ENCODE measurements at regions not wholly inside any gene's neighbourhood (a gene's known extent, or its start where the extent isn't known, plus 50 kb on each side); places are given as distances from the start of the nearest gene placed in this dataset.
"Not testable (repeated sequence)": the region's sequence is repeated elsewhere in the genome, so short reads cannot be mapped to it uniquely, and the experiment has no call there.

- no peaks in the 10 kb centered on the region for H3K79me2 ChIP-seq (ENCODE audit: insufficient read depth, low read length)
- no peaks in the 10 kb centered on the region for H3F3A ChIP-seq (ENCODE audit: insufficient read depth, low read length)
- H2AFZ ChIP-seq (ENCODE audit: low read length): no peak overlapping the region
- no peaks in the 10 kb centered on the region for H3K9me2 ChIP-seq (ENCODE audit: low read depth, low read length)
- H3K4me3 ChIP-seq (ENCODE audit: low read depth, low read length, poor library complexity, severe bottlenecking): no peak overlapping the region
- peaks cover 5% of the 10 kb centered on the region for H3K4me1 ChIP-seq (ENCODE audit: insufficient read depth, low read length, severe bottlenecking)
- no peak overlapping the region for H3K4me2 ChIP-seq (ENCODE audit: low read length)
- H3K27me3 ChIP-seq (ENCODE audit: insufficient read depth, low read length): no peaks in the 10 kb centered on the region
- H4K20me1 ChIP-seq (ENCODE audit: insufficient read depth, low read length): no peaks in the 10 kb centered on the region
- H3K9me3 ChIP-seq (ENCODE audit: low read length): no peaks in the 10 kb centered on the region
- TF ChIP-seq CTCF (IDR thresholded peaks at IDR 0.05; ENCODE audit: low read length): no peak
- TF ChIP-seq EZH2 (IDR thresholded peaks at IDR 0.05; ENCODE audit: borderline replicate concordance, low read length): no peak
- no peak overlapping the region for H3K9ac ChIP-seq (ENCODE audit: low read length)
- no peak overlapping the region for H3K27ac ChIP-seq (ENCODE audit: low read depth, low read length, poor library complexity, severe bottlenecking)
- H3K36me3 ChIP-seq (ENCODE audit: insufficient read depth, low read length): peaks cover 80% of the 10 kb centered on the region
Measured at GRCh38 chr7:149605696-149606095, 108.1 kb upstream of the ZNF746 start.

GRCh38 chr7:149604521-149604920 lies 106.9 kb upstream of the ZNF746 start:
- TF ChIP-seq CTCF (IDR thresholded peaks at IDR 0.05; ENCODE audit: low read length) (no peak), EZH2 (IDR thresholded peaks at IDR 0.05; ENCODE audit: borderline replicate concordance, low read length) (no peak)
- H3K36me3 ChIP-seq (ENCODE audit: insufficient read depth, low read length): peaks cover 73% of the 10 kb centered on the region
- H3K9ac ChIP-seq (ENCODE audit: low read length): no peak overlapping the region
- no peaks in the 10 kb centered on the region for H4K20me1 ChIP-seq (ENCODE audit: insufficient read depth, low read length)
- no peaks in the 10 kb centered on the region for H3K9me3 ChIP-seq (ENCODE audit: low read length)
- no peak overlapping the region for H3K4me3 ChIP-seq (ENCODE audit: low read depth, low read length, poor library complexity, severe bottlenecking)
- H3K27ac ChIP-seq (ENCODE audit: low read depth, low read length, poor library complexity, severe bottlenecking): no peak overlapping the region
- H2AFZ ChIP-seq (ENCODE audit: low read length): no peak overlapping the region
- H3K4me2 ChIP-seq (ENCODE audit: low read length): no peak overlapping the region
- H3K79me2 ChIP-seq (ENCODE audit: insufficient read depth, low read length): no peaks in the 10 kb centered on the region
- H3F3A ChIP-seq (ENCODE audit: insufficient read depth, low read length): no peaks in the 10 kb centered on the region
- H3K27me3 ChIP-seq (ENCODE audit: insufficient read depth, low read length): no peaks in the 10 kb centered on the region
- no peaks in the 10 kb centered on the region for H3K9me2 ChIP-seq (ENCODE audit: low read depth, low read length)
- H3K4me1 ChIP-seq (ENCODE audit: insufficient read depth, low read length, severe bottlenecking): peaks cover 17% of the 10 kb centered on the region

DNA sequence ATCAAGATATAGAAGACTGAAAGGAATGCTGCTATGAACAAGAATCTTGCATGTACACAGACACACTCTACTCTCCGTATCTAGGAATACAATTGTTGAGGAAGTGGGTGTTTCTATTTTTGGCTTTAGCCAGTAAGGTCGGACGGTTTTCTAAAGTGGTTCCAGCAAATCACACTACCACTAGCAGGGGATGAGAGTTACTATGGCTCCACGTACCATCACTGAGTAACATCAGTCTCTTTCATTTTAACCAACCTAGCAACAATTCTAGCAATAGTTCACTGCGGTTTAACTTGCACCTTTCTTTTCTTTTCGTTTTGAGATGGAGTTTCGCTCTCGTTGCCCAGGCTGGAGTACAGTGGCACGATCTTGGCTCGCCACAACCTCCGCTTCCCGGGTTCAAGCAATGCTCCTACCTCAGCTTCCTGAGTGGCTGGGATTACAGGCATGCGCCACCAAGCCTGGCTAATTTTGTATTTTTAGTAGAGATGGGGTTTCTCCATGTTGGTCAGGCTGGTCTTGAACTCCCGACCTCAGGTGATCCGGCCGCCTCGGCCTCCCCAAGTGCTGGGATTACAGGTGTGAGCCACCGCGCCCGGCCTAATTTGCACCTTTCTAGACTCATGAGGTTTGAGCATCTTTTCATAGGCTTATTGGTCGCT lies 103.2 kb upstream of the ZNF746 start:
- H3K9ac ChIP-seq (ENCODE audit: low read length); H3K9me3 ChIP-seq (ENCODE audit: low read length); H3K27me3 ChIP-seq (ENCODE audit: insufficient read depth, low read length); H3K27ac ChIP-seq (ENCODE audit: low read depth, low read length, poor library complexity, severe bottlenecking); H2AFZ ChIP-seq (ENCODE audit: low read length); H3K9me2 ChIP-seq (ENCODE audit: low read depth, low read length); H3K79me2 ChIP-seq (ENCODE audit: insufficient read depth, low read length); H3F3A ChIP-seq (ENCODE audit: insufficient read depth, low read length); H4K20me1 ChIP-seq (ENCODE audit: insufficient read depth, low read length): not testable (repeated sequence)
- H3K4me3 ChIP-seq (ENCODE audit: low read depth, low read length, poor library complexity, severe bottlenecking): peak overlapping the region; percentile 6
- peak overlapping the region; percentile 8 for H3K4me2 ChIP-seq (ENCODE audit: low read length)
- peaks cover 23% of the 10 kb centered on the region for H3K4me1 ChIP-seq (ENCODE audit: insufficient read depth, low read length, severe bottlenecking)
- H3K36me3 ChIP-seq (ENCODE audit: insufficient read depth, low read length): peaks cover 73% of the 10 kb centered on the region

DNA sequence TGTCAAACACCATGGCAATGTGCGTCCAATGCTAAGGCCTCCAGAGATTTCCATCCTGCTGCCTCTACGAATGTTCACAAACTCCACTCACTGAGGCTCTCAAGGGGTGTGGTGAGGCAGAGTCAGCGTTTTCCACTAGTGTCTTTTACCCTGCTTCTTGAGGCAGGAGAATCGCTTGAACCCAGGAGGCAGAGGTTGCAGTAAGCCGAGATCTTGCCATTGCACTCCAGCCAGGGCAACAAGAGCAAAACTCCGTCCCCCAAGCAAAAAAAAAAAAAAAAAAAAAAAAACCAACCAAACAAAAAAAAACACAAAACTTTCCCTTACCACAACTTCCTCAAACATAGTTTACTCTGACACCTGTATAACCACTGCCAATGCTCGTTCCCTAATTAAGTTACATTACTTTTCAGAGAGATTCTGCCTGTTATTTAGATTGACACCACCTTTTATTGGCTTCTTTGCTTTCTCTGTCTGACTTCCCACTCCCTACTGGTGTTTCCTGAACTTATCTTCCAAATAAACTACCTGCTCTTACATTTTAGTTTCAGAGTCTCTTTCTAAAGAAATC lies 102.1 kb upstream of the ZNF746 start:
- H3K27ac ChIP-seq (ENCODE audit: low read depth, low read length, poor library complexity, severe bottlenecking): peak overlapping the region; percentile 11
- H3K9me3 ChIP-seq (ENCODE audit: low read length): no peaks in the 10 kb centered on the region
- H3F3A ChIP-seq (ENCODE audit: insufficient read depth, low read length): no peaks in the 10 kb centered on the region
- H3K9me2 ChIP-seq (ENCODE audit: low read depth, low read length): no peaks in the 10 kb centered on the region
- H2AFZ ChIP-seq (ENCODE audit: low read length): no peak overlapping the region
- peak overlapping the region; percentile 6 for H3K4me3 ChIP-seq (ENCODE audit: low read depth, low read length, poor library complexity, severe bottlenecking)
- no peaks in the 10 kb centered on the region for H4K20me1 ChIP-seq (ENCODE audit: insufficient read depth, low read length)
- peaks cover 23% of the 10 kb centered on the region for H3K4me1 ChIP-seq (ENCODE audit: insufficient read depth, low read length, severe bottlenecking)
- peaks cover 76% of the 10 kb centered on the region for H3K36me3 ChIP-seq (ENCODE audit: insufficient read depth, low read length)
- H3K27me3 ChIP-seq (ENCODE audit: insufficient read depth, low read length): no peaks in the 10 kb centered on the region
- peak overlapping the region; percentile 36 for H3K4me2 ChIP-seq (ENCODE audit: low read length)
- no peaks in the 10 kb centered on the region for H3K79me2 ChIP-seq (ENCODE audit: insufficient read depth, low read length)
- no peak for TF ChIP-seq CTCF (IDR thresholded peaks at IDR 0.05; ENCODE audit: low read length)
- no peak for TF ChIP-seq EZH2 (IDR thresholded peaks at IDR 0.05; ENCODE audit: borderline replicate concordance, low read length)
- no peak overlapping the region for H3K9ac ChIP-seq (ENCODE audit: low read length)
